Epithelial cell of proximal tubule (primary cell): ENCODE measurements at regions not wholly inside any gene's neighbourhood (a gene's known extent, or its start where the extent isn't known, plus 50 kb on each side); places are given as distances from the start of the nearest gene placed in this dataset.

ENCODE experiments used
- DNase-seq: peaks from one replicate; pipeline ENCODE4 v3.0.0-alpha.2; 2011; ENCODE audit warnings: low read depth
- H3K4me3 ChIP-seq: 2 replicates; pipeline ENCODE4 v1.5.1; 2011; ENCODE audit warnings: low read depth, mild to moderate bottlenecking, low read length
- TF ChIP-seq, protein P1 (sequence below): conservative IDR thresholded peaks from 2 replicates; pipeline ENCODE4 v1.5.1; 2012; ENCODE audit warnings: low read depth, mild to moderate bottlenecking, low read length

DNA sequence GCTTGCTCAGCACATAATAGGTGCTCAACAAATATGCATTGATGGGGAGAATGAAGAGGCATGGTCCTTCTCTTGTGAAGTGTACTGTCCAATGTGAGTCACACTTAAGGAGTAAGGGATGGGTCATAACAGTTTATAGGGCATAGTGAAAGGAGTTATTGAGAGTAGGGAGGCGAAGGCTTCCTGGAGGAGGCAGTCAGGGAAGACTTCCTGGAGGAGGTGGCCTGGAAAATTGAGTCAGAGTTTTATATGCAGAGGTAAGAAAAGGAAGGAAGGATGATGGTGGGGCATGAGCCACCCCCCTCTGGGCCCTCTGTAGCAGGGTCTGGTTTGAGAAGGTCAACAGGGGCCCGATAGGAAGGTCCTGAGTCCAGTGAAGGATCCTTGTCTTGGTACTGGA lies 57.0 kb upstream of the ZNF536 start:
- H3K4me3 ChIP-seq, result no peak overlapping the region
- no peak for DNase-seq
- TF ChIP-seq, protein P1, sequence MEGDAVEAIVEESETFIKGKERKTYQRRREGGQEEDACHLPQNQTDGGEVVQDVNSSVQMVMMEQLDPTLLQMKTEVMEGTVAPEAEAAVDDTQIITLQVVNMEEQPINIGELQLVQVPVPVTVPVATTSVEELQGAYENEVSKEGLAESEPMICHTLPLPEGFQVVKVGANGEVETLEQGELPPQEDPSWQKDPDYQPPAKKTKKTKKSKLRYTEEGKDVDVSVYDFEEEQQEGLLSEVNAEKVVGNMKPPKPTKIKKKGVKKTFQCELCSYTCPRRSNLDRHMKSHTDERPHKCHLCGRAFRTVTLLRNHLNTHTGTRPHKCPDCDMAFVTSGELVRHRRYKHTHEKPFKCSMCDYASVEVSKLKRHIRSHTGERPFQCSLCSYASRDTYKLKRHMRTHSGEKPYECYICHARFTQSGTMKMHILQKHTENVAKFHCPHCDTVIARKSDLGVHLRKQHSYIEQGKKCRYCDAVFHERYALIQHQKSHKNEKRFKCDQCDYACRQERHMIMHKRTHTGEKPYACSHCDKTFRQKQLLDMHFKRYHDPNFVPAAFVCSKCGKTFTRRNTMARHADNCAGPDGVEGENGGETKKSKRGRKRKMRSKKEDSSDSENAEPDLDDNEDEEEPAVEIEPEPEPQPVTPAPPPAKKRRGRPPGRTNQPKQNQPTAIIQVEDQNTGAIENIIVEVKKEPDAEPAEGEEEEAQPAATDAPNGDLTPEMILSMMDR, result no peak

DNA sequence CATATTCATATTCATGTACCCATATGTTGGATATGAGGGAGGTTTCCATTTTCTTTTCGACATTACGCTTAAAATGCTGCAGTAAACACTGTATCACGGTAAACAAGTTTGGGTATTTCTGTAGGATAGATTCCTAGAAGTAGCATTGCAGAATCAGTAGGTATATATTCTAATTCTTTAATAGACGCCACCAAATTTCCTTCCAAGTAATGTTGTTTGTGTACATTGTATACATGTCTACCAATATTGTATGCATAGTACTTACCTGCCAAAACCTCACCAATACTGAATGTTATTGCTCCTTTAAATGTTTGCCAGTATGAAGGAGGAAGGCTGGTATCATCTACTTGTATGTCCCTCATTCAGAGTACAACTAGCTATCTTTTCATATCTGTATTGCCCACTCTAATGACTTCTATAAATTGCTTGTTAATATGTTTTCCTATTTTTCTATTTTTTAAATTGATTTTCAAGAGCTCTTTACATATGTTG lies 56.1 kb upstream of the ZNF536 start:
- no peak overlapping the region for H3K4me3 ChIP-seq
- no peak for DNase-seq
- TF ChIP-seq, protein P1, result no peak

DNA sequence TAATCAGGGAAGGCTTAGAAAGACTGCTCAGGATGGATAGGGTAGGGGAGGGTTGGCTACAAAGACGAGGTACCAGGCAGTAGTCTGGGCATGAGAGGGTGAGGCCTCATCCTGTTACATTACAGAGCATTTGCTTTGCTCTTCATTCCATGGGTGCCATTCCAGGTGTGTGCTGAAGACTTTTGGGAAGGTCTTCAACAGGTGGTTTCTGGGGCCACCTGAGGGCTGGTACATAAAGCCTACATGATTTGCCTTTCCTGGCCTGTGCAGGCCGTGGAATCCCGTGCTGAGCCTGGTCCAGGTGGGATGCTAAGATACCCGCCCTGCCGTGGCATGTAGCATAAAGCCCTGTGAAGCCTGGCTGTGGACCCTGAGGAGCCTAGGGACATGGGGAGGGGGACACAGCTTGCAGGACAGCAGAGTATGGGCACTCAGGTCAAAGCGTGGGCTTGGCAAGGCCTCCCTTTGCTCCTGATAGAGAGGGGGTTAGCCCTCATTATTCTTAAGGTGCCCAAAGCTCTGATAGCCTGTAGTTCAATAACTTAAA lies 55.6 kb upstream of the ZNF536 start:
- TF ChIP-seq, protein P1, result no peak
- no peak overlapping the region for H3K4me3 ChIP-seq
- no peak for DNase-seq

DNA sequence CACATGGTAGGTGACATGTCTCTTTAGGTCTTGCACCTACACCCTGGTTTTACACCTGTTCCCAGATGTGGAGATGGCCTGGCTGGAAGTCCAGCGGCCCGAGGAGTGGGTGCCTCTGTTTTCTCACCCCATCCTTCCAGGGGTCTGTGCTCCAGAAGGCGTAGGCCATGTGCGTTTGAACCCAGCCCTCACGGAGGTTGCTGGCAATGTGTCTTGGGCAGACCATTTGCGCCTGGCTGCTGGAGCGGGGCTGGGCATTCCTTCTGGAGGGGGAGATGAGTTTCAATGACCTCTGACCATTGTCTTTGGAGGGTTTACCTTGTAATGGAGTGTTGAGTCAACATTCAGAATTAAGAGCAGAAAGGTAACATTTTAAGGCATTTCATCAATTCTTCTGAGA lies 54.8 kb upstream of the ZNF536 start:
- no peak overlapping the region for H3K4me3 ChIP-seq
- DNase-seq, result no peak
- TF ChIP-seq, protein P1, result no peak

DNA sequence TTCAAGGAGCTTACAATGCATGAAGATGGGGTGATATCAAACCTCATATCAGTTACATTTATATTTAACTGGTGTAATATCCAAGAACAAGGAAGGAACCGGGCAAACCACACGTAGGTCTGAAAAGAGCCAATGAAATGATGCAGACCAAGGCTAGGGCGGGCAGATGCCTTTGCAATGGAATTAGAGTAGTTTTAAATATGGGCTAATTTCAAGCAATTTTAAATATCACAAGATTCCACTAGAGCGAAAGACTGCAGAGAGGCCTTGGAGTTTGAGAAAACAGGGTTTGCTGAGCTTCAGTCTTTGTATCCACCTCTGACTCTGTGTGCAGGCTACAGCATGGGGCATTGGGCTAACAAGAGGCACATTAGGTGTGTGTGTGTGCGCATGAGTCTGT lies 53.9 kb upstream of the ZNF536 start:
- H3K4me3 ChIP-seq, result no peak overlapping the region
- no peak for DNase-seq
- TF ChIP-seq, protein P1, result no peak

DNA sequence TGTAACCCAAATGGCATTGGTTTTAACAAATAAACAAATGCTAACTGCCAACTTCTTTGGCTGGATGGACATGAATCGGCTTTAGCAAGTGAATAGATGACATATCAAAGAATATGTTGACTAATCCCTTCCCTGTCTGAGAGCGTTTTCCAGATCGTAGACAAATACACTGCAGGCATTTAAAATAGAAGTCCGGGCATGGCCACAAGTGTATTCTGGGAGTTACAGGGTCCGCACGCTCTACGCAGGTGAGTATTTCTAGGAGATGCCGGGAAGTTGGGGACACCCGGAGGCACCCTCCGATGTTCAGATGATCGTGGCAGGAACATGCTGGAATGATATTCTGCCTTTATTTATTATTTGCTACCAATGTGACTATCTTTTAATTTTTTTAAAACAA lies 53.2 kb upstream of the ZNF536 start:
- no peak for DNase-seq
- no peak overlapping the region for H3K4me3 ChIP-seq
- TF ChIP-seq, protein P1, result no peak

DNA sequence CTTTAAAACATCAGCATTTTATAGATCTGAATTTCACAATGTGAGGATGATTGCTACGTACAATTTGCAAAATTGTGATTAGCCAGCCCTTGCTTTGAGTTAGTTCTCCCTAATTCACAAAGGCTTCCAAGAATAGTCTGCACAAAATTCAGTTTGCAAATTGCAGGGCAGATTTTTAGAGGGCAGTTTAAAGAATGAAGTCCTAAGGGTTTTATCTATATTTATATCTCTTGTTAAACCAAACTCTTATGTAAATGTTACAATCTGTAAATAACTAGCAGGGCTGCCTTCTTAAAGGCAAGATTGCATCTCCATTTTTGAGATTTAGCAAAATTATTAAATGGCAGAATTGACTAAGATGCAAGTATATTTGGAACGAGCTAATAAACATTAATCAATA lies 52.8 kb upstream of the ZNF536 start:
- no peak for DNase-seq
- H3K4me3 ChIP-seq, result no peak overlapping the region
- TF ChIP-seq, protein P1, result no peak
